ENCODE measurements at regions not wholly inside any gene's neighbourhood (a gene's known extent, or its start where the extent isn't known, plus 50 kb on each side); places are given as distances from the start of the nearest gene placed in this dataset.

DNA sequence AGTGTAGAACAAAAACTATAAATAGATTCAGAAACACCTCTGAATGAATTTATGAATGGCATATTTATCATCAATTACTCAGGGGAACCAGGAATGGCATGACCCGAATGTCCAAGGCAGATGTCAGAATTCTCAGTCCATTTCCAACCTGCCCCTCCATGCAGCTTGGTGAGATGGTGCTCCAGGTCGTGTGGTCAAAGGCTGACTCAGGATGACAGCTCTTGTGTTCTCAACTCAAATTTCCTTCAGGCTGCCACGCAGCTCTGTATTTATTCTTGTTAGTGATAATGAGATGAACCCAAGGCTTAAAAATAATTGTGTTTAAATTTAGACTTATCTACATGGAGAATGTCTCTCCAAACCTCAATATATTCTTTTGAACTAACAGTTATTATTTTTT is 146.9 kb downstream of the METTL4 start:
- no peak for DNase-seq (ENCODE audit: low read depth)

DNA sequence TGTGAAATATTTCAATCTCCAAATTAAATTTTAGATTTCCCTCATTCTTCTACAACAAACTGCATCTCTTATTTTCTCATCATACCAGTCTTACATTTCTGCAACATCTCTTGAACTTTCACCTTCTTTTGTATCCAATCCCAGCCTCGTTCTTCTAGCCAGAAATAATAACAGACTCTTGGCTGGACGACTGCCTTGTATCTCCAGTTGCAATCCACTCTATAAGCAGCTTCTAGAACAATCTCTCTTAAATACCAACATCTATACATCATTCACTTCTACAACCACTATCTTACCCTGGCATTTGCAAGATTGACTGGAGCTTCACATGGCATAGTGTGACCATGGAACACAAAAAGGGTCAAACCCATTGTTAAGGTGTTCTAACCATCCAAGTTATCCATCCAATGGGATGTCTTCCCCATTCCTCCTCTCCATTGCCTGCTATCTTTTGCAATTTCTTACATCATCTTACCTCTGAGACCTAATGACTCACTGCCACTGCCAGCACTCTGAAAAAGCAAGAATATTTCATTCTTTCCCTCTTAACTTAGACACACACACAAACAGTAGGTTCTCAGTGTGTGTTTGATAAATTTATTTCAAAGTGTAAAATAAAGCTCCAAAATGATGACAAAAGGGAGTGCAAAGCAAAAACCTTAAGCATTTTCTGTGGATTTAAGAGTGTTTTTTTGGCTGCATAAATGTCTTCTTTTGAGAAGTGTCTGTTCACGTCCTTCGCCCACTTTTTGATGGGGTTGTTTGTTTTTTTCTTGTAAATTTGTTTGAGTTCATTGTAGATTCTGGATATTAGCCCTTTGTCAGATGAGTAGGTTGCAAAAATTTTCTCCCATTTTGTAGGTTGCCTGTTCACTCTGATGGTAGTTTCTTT is 145.6 kb downstream of the METTL4 start:
- no peak for DNase-seq (ENCODE audit: low read depth)

DNA sequence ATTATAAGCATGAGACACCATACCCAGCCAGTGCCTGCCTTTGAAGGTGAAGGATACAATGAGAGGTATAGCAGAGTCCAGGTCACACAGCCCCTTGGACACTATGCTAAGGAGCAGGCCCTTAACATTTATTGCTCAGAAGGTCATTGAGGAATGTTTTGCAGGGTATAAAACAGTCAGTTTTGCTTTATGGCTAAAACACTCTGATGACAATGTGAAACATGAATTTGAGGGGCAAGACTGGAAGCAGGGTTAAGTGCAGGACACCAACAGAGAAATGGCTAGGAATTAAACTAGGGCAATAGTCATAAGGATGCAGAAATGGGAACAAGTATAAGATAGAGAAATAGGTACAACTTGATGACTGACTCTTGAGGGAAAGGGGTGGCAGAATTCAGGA is 141.1 kb downstream of the METTL4 start:
- no peak for DNase-seq (ENCODE audit: low read depth)

DNA sequence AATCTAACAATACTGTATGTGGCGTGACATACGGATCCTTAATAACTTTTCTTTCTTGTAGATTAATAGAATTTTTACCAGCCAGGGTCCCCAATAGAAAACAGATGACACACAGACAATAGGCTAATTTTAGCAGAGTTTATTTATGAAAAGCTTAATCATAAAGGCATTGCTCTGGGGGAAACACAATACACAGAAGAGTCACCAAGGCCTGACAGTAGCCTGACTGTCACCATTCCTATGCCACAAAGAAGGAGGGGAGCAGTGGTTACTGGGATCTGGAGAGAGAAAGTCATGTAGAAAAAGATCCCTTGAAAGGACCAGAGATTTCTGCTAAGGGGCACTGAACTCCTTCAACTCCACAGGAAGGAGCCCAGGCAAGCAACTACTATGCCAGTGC is 139.5 kb downstream of the METTL4 start:
- no peak for DNase-seq (ENCODE audit: low read depth)

DNA sequence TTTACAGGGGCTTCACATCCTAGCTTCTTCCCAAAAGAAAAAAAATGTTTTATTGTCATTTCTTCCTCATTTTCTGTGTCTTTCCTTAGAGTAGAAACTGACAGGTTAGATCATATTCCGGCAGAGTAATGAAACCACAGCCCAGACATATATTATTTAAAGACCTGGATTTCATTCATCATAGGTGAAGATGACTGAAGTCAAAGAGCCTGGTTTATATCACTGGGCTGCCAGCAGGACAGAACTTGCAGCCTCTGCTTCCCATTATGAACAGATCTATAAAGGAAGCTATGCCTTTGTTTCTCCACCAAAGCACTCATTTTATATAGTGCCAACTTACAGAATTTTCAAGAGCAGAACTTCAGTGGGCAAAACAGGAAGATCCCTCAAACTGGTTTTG is 137.9 kb downstream of the METTL4 start:
- DNase-seq (ENCODE audit: low read depth) = no peak

DNA sequence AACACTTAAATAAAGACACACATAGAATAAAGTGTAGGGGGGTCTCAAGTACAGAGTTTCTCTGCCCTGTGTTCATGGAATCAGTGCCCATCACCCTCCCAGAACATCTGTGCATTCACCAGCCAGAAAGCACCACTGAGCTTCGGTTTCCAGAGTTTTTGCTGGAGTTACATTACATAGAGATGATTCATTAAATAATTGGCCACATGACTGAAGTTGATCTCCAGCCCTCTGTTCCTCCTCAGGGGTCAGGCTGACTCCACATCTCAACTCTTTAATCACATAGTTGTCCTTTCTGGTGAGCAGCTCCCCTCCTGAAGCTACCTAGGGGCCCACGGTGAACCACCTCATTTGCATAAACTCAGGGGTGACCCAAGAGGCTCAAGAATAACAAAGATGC is 129.8 kb downstream of the METTL4 start:
- no peak for DNase-seq (ENCODE audit: low read depth)

DNA sequence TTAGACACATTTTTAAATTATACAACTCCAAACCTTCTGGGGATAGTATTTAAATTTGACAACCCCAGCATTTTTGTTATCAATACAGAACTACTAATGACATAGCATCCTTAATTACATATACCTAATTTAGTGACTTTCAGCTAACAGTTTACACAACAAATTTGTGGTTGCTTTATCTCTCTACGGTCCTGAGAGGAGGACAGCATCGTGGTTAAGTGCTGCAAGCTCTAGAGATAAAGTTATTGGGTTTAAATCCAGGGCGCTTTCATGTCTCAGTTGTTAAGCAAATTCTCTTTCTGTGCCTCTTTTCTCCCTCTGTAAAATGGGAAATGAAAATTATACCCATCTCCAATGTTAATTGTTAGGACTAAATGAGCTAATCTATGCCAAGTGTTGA is 129.3 kb downstream of the METTL4 start:
- no peak for DNase-seq (ENCODE audit: low read depth)

DNA sequence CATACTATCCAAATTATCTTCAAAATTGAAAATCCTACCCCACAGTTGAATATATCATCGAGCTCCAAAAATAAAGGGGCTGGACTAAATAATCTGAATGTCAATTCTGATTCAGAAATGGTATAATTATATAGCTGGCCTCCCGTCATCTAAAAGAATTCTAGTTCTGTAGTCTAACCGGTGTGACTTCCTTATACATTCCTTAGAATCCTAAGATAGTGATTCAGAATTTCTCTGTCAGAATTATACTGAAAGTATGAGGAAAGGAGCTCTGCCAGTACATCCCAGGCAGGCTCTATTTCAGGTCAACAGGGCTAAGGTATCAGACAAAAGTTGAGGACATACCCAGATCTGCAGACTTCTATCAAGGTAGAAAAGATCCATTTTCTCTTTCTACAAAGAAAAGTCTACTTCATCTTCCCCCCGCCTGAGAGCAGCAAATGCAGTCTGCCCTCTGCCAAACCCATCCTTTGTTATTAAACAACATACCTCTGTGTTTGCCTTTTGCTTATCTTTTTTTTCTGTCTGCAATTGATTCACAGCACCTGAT is 128.5 kb downstream of the METTL4 start:
- no peak for DNase-seq (ENCODE audit: low read depth)

DNA sequence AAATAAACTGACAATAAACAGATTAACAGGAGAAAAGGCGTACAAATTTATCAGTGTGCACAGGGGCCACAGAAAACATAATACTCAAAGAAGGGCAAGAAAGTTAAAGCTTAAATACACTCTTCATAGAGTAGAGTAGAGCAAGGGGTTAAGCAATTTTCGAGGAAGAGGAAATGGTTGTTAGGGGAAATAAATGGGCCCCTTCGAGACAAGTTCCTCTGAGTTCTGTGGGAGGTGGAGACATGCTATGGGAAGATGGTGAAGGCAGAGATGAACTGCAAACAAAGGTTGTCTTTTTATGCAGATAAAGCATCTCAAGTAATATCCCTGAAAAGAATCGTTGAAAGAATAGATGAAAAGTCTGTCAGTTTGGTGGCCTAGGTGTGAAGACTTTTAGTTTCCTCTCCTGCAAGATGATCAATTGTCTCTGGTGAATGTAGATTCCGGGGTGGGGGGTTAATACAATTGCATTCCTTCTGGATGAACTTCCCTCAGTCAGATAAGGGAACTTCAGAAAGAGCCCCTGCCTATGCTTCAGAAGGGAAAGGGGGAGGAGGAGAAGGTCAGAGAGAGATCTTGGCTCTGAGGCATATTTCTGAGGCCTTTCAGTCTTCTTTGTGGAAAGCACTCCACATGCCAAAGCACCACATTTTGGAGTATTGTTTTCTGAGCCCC is 127.0 kb downstream of the METTL4 start:
- no peak for DNase-seq (ENCODE audit: low read depth)

DNA sequence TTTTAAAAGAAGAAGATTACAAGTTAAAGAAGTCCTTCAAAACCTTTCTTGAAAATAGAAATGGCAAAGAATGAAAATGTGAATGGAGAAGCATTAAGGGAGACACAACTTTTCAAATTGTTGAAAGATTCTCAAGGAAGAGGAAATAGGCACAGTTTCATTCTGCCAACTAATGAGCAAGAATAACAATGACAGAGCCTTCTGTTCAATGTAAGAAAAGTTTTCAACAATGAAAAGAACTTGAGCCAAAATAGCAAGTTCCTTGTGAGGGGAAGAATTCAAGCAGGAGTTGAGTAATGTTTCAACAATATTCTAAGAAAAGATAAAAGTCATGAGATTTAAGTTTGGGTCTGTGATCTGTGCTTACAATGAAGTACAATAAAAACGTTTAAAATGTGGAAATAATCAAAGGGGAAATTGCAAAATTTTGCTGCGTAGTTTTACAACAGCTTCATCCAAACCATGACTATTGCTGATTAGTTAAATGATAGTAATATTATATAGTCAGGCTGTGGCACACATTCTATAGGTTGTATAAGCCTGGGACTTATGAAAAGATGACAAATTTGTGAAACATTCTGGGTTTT is 122.6 kb downstream of the METTL4 start:
- no peak for DNase-seq (ENCODE audit: low read depth)

DNA sequence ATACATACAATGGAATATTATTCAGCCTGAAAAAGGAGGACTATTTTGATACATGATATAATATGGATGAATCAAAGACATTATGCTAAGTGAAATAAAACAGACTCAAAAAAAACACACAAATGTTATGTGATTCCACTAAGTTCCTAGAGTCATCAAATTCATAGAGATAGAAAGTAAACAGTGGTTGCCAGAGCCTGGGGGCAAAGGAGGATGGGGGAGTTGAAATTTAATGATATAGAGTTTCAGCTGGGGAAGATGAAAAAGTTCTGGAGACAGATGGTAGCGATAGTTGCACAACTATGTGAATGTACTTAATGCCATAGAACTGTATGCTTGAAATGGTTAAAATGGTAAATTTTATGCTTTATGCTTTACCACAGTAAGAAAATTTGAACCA is 119.7 kb downstream of the METTL4 start:
- no peak for DNase-seq (ENCODE audit: low read depth)

DNA sequence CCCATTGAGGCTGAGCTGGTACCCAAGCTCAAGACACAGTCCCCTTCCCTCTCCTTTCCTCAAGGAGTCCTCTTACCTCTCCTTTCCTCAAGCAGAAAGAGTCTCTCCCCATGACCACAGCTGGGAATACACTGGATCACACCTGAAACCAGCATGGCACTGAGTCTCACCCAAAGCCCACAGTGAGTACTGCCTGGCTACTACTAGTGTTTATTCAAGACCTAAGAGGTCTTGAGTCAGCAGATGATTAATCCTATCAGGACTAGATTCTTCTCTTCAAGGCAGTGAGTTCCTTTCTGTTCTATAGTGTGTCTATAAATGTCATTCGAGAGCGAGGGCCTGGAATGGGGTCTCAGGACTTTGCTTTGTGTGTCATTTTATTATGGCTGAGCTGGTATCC is 111.4 kb downstream of the METTL4 start:
- DNase-seq (ENCODE audit: low read depth) = no peak

DNA sequence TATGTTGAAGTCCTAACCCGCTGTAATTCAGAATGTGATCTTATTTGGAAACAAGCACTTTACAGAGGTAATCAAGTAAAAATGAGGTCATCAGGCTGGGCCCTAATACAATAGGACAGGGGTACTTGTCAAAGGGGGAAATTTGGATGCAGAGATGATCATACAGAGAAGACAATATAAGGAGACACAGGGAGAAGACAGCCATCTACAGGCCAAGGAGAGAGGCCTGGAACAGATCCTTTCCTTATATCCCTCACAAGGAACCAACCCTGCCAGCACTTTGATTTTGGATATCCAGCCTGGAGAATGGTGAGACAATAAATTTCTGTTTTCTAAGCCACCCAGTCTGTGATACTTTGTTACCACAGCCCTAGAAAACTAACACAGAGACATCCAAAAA is 104.3 kb downstream of the METTL4 start:
- no peak for DNase-seq (ENCODE audit: low read depth)

DNA sequence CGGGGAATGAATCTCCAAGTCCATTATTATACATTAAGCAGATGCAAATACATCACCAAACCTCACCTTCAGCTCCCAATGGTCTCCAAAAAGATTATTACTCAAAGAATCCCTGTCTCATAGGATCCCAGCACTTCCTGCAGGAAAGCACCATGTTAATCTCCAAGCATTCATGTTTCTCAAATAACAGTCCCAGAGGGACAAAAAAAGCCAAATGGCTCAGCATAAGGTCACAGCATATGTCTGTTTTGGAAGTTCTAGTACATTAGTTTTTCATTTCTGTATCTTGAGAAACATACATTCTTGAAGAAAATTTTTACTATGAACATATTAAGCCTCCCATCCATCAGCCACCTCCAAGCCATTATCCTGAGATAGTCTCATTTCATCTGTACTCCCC is 103.3 kb downstream of the METTL4 start:
- no peak for DNase-seq (ENCODE audit: low read depth)

DNA sequence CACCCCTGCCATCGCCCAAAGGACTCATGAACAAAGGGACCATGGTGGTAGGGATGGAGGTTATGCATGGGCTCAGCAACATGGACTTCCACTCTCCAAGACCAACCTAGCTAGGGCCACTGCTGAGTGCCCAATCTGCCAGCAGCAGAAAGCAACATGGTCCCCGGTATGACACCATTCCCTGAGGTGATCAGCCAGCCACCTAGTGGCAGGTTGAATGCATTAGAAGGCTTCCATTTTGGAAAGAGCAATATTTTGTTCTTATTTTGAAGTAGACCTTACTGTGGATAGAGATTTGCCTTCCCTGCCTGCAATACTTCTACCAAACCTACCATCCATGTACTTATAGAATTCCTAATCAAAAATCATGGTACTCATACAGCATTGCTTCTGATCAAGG is 99.8 kb downstream of the METTL4 start:
- no peak for DNase-seq (ENCODE audit: low read depth)

DNA sequence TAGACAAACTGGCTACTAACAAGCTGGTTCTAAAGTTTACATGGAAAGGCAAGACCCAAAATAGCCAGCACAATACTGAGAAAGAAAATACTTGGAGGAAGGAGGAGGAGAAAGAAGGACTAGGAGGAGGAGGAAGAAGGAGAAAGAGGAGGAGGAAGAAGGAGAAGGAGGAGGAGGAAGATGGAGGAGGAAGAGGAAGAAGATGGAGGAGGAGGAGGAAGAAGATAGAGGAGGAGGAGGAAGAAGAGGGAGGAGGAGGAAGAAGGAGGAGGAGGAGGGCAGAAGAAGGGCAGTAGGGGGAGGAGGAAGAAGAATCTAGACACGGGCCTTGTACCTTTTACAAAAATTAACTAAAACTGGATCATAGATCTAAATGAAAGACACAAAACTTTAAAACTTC is 92.6 kb downstream of the METTL4 start:
- no peak for DNase-seq (ENCODE audit: low read depth)

DNA sequence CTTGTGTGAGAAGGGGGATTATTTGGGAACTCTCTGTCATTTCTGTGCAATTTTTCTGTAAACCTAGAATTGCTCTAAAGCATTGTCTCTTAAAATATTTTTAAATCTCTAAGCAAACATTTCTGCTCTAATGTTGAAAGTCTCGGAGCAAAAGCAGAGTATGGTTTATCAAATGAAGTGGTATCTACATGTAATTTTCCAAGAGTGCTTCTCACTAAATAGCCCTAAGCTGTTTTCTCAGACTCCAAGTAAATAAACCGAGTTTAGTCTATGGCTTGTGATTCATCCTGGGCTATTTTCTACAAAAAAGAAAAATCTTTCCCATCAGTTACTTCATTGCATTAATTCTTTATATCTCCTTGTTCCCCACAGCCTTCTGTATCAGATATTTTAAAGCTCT is 90.8 kb downstream of the METTL4 start:
- no peak for DNase-seq (ENCODE audit: low read depth)

DNA sequence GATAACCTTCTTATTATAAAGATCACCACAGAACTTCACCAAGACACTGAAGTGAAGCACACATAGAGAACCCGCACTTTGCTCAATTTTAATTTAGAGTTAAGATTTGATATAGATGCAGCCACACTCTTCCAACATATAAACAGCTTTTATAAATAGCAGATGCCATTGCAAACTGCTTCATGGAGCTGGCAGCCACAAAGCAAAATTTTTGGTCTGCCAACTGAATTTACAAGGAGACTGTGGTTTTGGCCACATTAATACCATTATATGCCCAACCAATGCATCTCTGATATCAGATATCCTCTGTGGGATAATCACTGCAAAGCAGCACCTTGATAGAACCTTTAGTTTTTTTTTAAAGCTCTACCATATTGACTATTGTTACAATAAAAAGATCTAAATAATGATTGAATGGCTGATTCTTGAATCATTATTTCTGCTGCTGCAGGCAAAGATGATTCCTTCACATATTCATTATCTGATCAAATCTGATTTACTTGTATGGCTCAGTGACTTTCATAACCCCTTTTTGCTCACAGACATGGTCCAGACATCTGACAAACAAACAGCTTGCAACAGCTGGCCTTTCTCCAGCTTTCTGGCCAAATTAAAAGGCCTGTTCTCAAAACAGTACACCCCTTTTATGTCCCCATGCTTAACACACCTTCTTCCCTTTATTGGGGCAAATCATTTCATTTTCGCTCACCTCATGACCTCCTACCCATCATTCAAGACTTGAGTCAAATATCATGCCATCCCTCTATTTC is 88.4 kb downstream of the METTL4 start:
- no peak for DNase-seq (ENCODE audit: low read depth)

DNA sequence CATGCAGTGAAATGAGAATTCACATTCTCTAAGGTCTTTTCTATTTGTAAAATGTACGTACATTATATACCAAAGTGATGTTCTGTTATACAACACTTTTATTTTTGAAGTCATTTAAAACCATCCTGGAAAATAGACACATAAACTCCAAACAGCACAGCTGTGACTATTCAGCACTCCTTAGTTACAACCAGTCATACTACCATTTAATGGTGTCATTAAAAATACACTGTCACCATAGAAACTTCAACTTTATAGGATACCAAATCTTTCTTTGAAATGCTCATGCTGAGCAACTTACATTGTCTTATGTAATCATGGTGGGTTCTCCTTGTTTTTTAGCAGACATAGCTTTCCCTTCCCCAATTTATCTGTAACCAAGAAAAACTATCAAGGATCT is 85.3 kb downstream of the METTL4 start:
- DNase-seq (ENCODE audit: low read depth) = no peak

DNA sequence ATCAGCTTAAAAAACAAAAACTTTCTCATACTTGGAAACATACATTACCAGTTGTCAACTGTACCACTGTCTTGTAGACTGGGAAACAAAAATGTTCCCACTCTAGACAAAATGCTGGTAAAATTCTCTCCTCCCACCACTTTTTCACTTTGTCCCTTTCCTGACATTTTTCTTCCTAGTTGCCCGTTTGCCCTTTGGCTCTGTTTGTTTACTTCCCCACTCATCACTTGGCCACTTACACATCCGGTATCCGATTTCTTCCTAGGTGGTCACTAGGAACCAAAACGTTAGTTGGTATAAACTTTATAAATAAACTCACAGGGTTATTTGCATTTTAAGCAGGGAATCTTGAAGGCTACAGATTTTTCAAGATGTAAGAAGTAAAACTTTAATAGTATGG is 84.9 kb downstream of the METTL4 start:
- no peak for DNase-seq (ENCODE audit: low read depth)

Data from activated T-helper 1 cell treated with Interleukin-2 at 50 U/mL for 16 hours (primary cell).